Head of caudate nucleus (tissue), 42 donors: ENCODE measurements at regions not wholly inside any gene's neighbourhood (a gene's known extent, or its start where the extent isn't known, plus 50 kb on each side); places are given as distances from the start of the nearest gene placed in this dataset.

Experiments
- DNase-seq, 42 donors: peaks; one replicate each; pipeline versions ENCODE4 v3.0.0 to v3.0.0-alpha.2; 2020 to 2021; ENCODE audit warnings: mixed read lengths in 7 of 42
- intact Hi-C: fragments of 100-400 bp; cut with DNase I; formaldehyde crosslinking; loops from one replicate; pipeline ENCODE4 v1.15.0; 2022

- intact Hi-C loops: no loop called here
- peak in 7 of 42 donors; percentile 1 to 30 (median 15) for DNase-seq
These were observed 245.7 kb upstream of the IRX1 start for GRCh38 chr5:3349704-3350565.

- peak in 9 of 42 donors; percentile 1 to 32 (median 14) for DNase-seq
- intact Hi-C loops: no loop called here
These were observed 246.8 kb upstream of the IRX1 start for GRCh38 chr5:3348576-3349535.

- DNase-seq: peak in 7 of 42 donors; percentile 0 to 25 (median 9)
- intact Hi-C loops: no loop called here
These were observed 247.9 kb upstream of the IRX1 start for GRCh38 chr5:3347741-3348140.

- intact Hi-C loops: no loop called here
- peak in 7 of 42 donors; percentile 2 to 36 (median 11) for DNase-seq
These were observed 249.4 kb upstream of the IRX1 start for GRCh38 chr5:3346111-3346820.

- intact Hi-C loops: no loop called here
- peak in 5 of 42 donors; percentile 7 to 21 (median 12) for DNase-seq
These were observed 250.4 kb upstream of the IRX1 start for GRCh38 chr5:3345195-3345594.

- intact Hi-C loops: no loop called here
- DNase-seq: peak in 1 of 42 donors; percentile 29
These were observed 251.0 kb upstream of the IRX1 start for GRCh38 chr5:3344671-3345070.

GRCh38 chr5:3343911-3344310 is 251.7 kb upstream of the IRX1 start:
- no peak for DNase-seq
- intact Hi-C loops: no loop called here

GRCh38 chr5:3343211-3343610 is 252.4 kb upstream of the IRX1 start:
- intact Hi-C loops: no loop called here
- DNase-seq: peak in 1 of 42 donors; percentile 22

- intact Hi-C loops: no loop called here
- peak in 1 of 42 donors; percentile 33 for DNase-seq
These were observed 253.1 kb upstream of the IRX1 start for GRCh38 chr5:3342271-3343100.

GRCh38 chr5:3341446-3342240 is 254.0 kb upstream of the IRX1 start:
- DNase-seq: peak in 2 of 42 donors; percentile 13 to 15
- intact Hi-C loops: no loop called here

GRCh38 chr5:3340471-3340870 is 255.2 kb upstream of the IRX1 start:
- intact Hi-C loops: no loop called here
- peak in 1 of 42 donors; percentile 24 for DNase-seq

- peak in 2 of 42 donors; percentile 18 to 29 for DNase-seq
- intact Hi-C loops: no loop called here
These were observed 255.9 kb upstream of the IRX1 start for GRCh38 chr5:3339798-3340115.

- intact Hi-C loops: no loop called here
- DNase-seq: peak in 2 of 42 donors; percentile 8 to 11
These were observed 256.4 kb upstream of the IRX1 start for GRCh38 chr5:3339092-3339797.

- peak in 1 of 42 donors; percentile 18 for DNase-seq
These were observed 257.7 kb upstream of the IRX1 start for GRCh38 chr5:3337812-3338541.

GRCh38 chr5:3336666-3337065 is 259.0 kb upstream of the IRX1 start:
- intact Hi-C loops: no loop called here
- no peak for DNase-seq

More at GRCh38 chr5:3337812-3338541, 257.7 kb upstream of the IRX1 start:
- intact Hi-C loops: no loop called here

GRCh38 chr5:3335301-3335700 is 260.3 kb upstream of the IRX1 start:
- no peak for DNase-seq
- intact Hi-C loops: no loop called here
